ENCODE measurements at regions not wholly inside any gene's neighbourhood (a gene's known extent, or its start where the extent isn't known, plus 50 kb on each side); places are given as distances from the start of the nearest gene placed in this dataset.

DNA sequence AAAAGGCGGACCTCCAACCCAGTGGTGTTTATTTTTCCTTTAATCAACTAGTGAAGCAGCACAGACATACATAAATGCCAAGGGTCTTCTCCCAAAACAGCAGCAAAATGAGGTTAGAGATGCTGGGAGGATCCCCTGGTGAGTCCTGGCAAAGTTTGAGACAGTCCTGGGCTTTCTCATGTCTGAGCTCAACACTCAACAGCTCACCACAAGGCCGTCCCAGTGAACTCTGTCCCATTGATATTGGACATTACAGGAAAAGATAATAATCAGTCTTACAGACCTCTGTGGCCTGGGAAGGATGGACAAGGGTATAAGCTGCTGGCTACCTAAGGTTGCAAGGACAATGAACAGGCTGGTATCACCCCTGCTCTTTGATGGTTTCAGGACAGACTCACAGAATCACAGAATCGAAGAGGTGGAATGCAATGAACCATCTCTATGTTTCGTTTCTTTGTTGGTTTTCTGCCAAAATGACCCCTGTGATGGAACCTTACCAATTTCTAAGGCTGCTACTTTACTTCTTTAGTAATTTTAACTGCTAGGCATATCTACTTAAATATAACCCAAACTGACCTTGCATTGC is 551.8 kb downstream of the RAB28 start:
- TF ChIP-seq EZH2 (optimal IDR thresholded peaks at IDR 0.05; ENCODE audit: low read depth, low read length), result no peak
- TF ChIP-seq, protein P1, sequence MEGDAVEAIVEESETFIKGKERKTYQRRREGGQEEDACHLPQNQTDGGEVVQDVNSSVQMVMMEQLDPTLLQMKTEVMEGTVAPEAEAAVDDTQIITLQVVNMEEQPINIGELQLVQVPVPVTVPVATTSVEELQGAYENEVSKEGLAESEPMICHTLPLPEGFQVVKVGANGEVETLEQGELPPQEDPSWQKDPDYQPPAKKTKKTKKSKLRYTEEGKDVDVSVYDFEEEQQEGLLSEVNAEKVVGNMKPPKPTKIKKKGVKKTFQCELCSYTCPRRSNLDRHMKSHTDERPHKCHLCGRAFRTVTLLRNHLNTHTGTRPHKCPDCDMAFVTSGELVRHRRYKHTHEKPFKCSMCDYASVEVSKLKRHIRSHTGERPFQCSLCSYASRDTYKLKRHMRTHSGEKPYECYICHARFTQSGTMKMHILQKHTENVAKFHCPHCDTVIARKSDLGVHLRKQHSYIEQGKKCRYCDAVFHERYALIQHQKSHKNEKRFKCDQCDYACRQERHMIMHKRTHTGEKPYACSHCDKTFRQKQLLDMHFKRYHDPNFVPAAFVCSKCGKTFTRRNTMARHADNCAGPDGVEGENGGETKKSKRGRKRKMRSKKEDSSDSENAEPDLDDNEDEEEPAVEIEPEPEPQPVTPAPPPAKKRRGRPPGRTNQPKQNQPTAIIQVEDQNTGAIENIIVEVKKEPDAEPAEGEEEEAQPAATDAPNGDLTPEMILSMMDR (IDR thresholded peaks at IDR 0.05; ENCODE audit: low read length), result no peak
